H9 (cell line): ENCODE measurements at regions not wholly inside any gene's neighbourhood (a gene's known extent, or its start where the extent isn't known, plus 50 kb on each side); places are given as distances from the start of the nearest gene placed in this dataset.

Source experiments
- DNase-seq: peaks from one replicate; pipeline ENCODE4 v3.0.0-alpha.2; 2017
- H2AFZ ChIP-seq: one replicate; pipeline ENCODE4 v1.6.1; 2013; ENCODE audit warnings: mild to moderate bottlenecking, low read length, control low read depth, moderate library complexity
- H2AK5ac ChIP-seq: 2 replicates; pipeline ENCODE4 v1.6.1; 2013; ENCODE audit warnings: low read length, control low read depth, mixed read lengths; ENCODE audit not compliant: insufficient read length
- H2BK120ac ChIP-seq: one replicate; pipeline ENCODE4 v1.6.1; 2013; ENCODE audit warnings: low read depth, mild to moderate bottlenecking, low read length, control low read depth, inconsistent platforms; ENCODE audit not compliant: poor library complexity, severe bottlenecking
- H2BK12ac ChIP-seq: 2 replicates; pipeline ENCODE4 v1.6.1; 2013; ENCODE audit warnings: low read length, control low read depth, mixed read lengths, low read depth; ENCODE audit not compliant: insufficient read length
- H2BK15ac ChIP-seq: 2 replicates; pipeline ENCODE4 v1.6.1; 2013; ENCODE audit warnings: low read depth, low read length, control low read depth
- H2BK20ac ChIP-seq: one replicate; pipeline ENCODE4 v1.6.1; 2013; ENCODE audit warnings: low read depth, mild to moderate bottlenecking, low read length, control low read depth, inconsistent platforms; ENCODE audit not compliant: poor library complexity, severe bottlenecking
- H2BK5ac ChIP-seq: 2 replicates; pipeline ENCODE4 v1.6.1; 2013; ENCODE audit warnings: low read length, control low read depth, mixed read lengths; ENCODE audit not compliant: insufficient read length
- H3K14ac ChIP-seq: 2 replicates; pipeline ENCODE4 v1.6.1; 2013; ENCODE audit warnings: low read length, control low read depth; ENCODE audit not compliant: insufficient read depth
- H3K18ac ChIP-seq: 2 replicates; pipeline ENCODE4 v1.6.1; 2013; ENCODE audit warnings: low read depth, mild to moderate bottlenecking, mixed read lengths, low read length, control low read depth; ENCODE audit not compliant: insufficient read length
- H3K23ac ChIP-seq: 2 replicates; pipeline ENCODE4 v1.6.1; 2013; ENCODE audit warnings: low read length, control low read depth, mixed read lengths, low read depth; ENCODE audit not compliant: insufficient read length
- H3K23me2 ChIP-seq: 2 replicates; pipeline ENCODE4 v1.6.1; 2013; ENCODE audit warnings: low read depth, mild to moderate bottlenecking, mixed read lengths, low read length, control low read depth; ENCODE audit not compliant: insufficient read length, poor library complexity, severe bottlenecking
- H3K27ac ChIP-seq: 2 replicates; pipeline ENCODE4 v1.5.1; 2013; ENCODE audit warnings: low read length, control low read depth, mixed read lengths, low read depth; ENCODE audit not compliant: insufficient read length
- H3K27me3 ChIP-seq: 2 replicates; pipeline ENCODE4 v1.6.1; 2013; ENCODE audit warnings: low read length, control low read depth, inconsistent platforms; ENCODE audit not compliant: insufficient read depth
- H3K4ac ChIP-seq: 2 replicates; pipeline ENCODE4 v1.6.1; 2013; ENCODE audit warnings: low read depth, mild to moderate bottlenecking, control low read depth, inconsistent platforms, low read length, moderate library complexity
- H3K4me1 ChIP-seq: 2 replicates; pipeline ENCODE4 v1.6.1; 2013; ENCODE audit warnings: low read length, control low read depth, inconsistent platforms; ENCODE audit not compliant: insufficient read depth
- H3K4me2 ChIP-seq: 2 replicates; pipeline ENCODE4 v1.6.1; 2013; ENCODE audit warnings: low read length, control low read depth, mixed read lengths; ENCODE audit not compliant: insufficient read length, insufficient read depth
- H3K56ac ChIP-seq: 2 replicates; pipeline ENCODE4 v1.6.1; 2013; ENCODE audit warnings: low read depth, mild to moderate bottlenecking, mixed read lengths, low read length, control low read depth; ENCODE audit not compliant: insufficient read length
- H3K79me1 ChIP-seq: 2 replicates; pipeline ENCODE4 v1.6.1; 2013; ENCODE audit warnings: low read depth, mild to moderate bottlenecking, moderate library complexity, low read length, control low read depth, inconsistent platforms; ENCODE audit not compliant: insufficient read depth, poor library complexity, severe bottlenecking
- H3K79me2 ChIP-seq: 2 replicates; pipeline ENCODE4 v1.6.1; 2013; ENCODE audit warnings: low read length, control low read depth, inconsistent platforms; ENCODE audit not compliant: insufficient read depth
- H3K9ac ChIP-seq: 2 replicates; pipeline ENCODE4 v1.6.1; 2013; ENCODE audit warnings: low read length, control low read depth, mixed read lengths; ENCODE audit not compliant: insufficient read length; ENCODE audit errors: extremely low read depth
- H3K9me3 ChIP-seq: one replicate; pipeline ENCODE4 v1.6.1; 2013; ENCODE audit warnings: low read depth, low read length, inconsistent platforms; ENCODE audit not compliant: control insufficient read depth
- H3T11ph ChIP-seq: one replicate; pipeline ENCODE4 v1.6.1; 2013; ENCODE audit warnings: mild to moderate bottlenecking, low read length, control low read depth, inconsistent platforms
- H4K20me1 ChIP-seq: one replicate; pipeline ENCODE4 v1.6.1; 2013; ENCODE audit not compliant: control insufficient read depth, insufficient read length, insufficient read depth
- H4K5ac ChIP-seq: 2 replicates; pipeline ENCODE4 v1.6.1; 2013; ENCODE audit warnings: low read depth, mild to moderate bottlenecking, mixed read lengths, low read length, control low read depth; ENCODE audit not compliant: insufficient read length
- H4K8ac ChIP-seq: replicated peaks from 2 replicates; pipeline ENCODE4 v1.6.1; 2013; ENCODE audit warnings: low read length, control low read depth, mixed read lengths, low read depth; ENCODE audit not compliant: insufficient read length
- H4K91ac ChIP-seq: 2 replicates; pipeline ENCODE4 v1.6.1; 2013; ENCODE audit warnings: low read depth, mild to moderate bottlenecking, moderate library complexity, mixed read lengths, low read length, control low read depth; ENCODE audit not compliant: insufficient read length
- H3K27ac Mint-ChIP-seq, 3 experiments: 2 replicates in 2 of 3; 3 replicates in 1 of 3; pipeline ENCODE4 v1.8.0; 2020 to 2021; ENCODE audit warnings: mixed read lengths in 3 of 3, mild to moderate bottlenecking in 1 of 3, moderate library complexity in 1 of 3
- H3K27me3 Mint-ChIP-seq: 2 replicates; pipeline ENCODE4 v1.8.0; 2021; ENCODE audit warnings: low read depth, mild to moderate bottlenecking, moderate library complexity, mixed read lengths
- H3K36me3 Mint-ChIP-seq, 3 experiments: 2 replicates in 2 of 3; 3 replicates in 1 of 3; pipeline ENCODE4 v1.8.0; 2020 to 2021; ENCODE audit warnings: low read depth in 3 of 3, mixed read lengths in 3 of 3; ENCODE audit not compliant: insufficient read depth in 1 of 3
- H3K4me1 Mint-ChIP-seq, 2 experiments: 2 replicates each; pipeline ENCODE4 v1.8.0; 2020; ENCODE audit warnings: mixed read lengths in 2 of 2
- H3K4me3 Mint-ChIP-seq, 2 experiments: 2 replicates in 1 of 2; 3 replicates in 1 of 2; pipeline ENCODE4 v1.8.0; 2020 to 2021; ENCODE audit warnings: mild to moderate bottlenecking in 2 of 2, mixed read lengths in 2 of 2, moderate library complexity in 1 of 2
- H3K9me3 Mint-ChIP-seq, 2 experiments: 2 replicates in 1 of 2; 3 replicates in 1 of 2; pipeline ENCODE4 v1.8.0; 2020; ENCODE audit warnings: mild to moderate bottlenecking in 2 of 2, mixed read lengths in 2 of 2, moderate library complexity in 1 of 2
- WGBS: extraction: QIAGEN DNeasy Blood & Tissue Kit; methylation state at CpG from one replicate; pipeline ENCODE4 v1.1.7; 2013; ENCODE audit warnings: missing lambda C conversion rate, low lambda C conversion rate, mixed read lengths; ENCODE audit not compliant: insufficient read length; ENCODE audit errors: extremely low coverage; 5-methylcytosine and 5-hydroxymethylcytosine counted together
- TF ChIP-seq, protein P1 (sequence below): fragments of 200-600 bp; sonication (generic); conservative IDR thresholded peaks from 3 replicates; pipeline ENCODE4 v1.8.0; 2021; ENCODE audit warnings: antibody characterized with exemption, mild to moderate bottlenecking

DNA sequence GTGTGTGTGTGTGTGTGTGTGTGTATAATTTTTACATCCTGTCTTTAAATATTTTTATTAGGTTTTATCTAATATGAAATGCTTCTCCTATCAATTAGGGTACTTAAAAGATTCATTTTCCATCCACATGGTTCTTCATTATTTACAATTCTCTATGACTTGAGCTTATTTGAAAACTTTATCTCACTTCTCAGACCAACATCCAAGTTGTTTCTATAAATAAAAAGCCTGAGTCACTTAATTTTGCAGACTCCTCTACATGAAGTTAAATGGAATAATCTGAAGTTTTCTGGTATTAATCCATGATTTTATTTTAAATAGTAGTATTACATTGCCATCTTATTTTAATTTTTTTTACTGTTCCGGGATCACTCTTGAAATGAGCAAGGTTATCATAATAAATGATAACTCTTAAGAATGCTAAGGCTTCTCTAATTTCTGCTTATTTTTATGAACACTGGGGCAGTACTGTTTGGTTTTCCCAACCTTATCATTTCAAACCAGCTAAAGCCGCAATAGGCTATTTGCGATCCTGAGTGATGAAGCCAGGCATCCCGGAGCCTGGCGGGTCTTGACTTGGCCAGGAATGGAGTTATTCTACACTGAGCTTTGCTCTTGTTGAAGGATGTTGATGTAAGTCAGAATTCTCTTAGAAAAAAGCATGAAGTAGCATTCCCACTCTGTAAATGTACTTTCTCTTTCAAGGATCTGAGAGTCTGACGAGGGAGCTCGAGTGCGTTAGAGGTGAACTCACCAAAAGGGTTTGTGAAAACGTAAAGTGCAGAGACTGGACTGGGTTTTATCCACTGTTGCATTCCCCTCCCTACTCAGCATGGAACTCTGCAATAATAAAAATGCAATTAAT lies 220.2 kb upstream of the LRTM1 start:
- Histone ChIP-seq H4K20me1 (no peaks in the 10 kb centered on the region), H2AK5ac (no peak overlapping the region), H3K14ac (no peak overlapping the region), H3K4me1 (no peaks in the 10 kb centered on the region), H3K9me3 (no peaks in the 10 kb centered on the region), H2BK12ac (no peak overlapping the region), H3K79me1 (no peaks in the 10 kb centered on the region), H3K4ac (no peak overlapping the region), H2BK20ac (no peak overlapping the region), H3K23ac (no peak overlapping the region), H4K91ac (no peak overlapping the region), H3K9ac (no peak overlapping the region), H3K79me2 (no peaks in the 10 kb centered on the region), H3K27ac (no peak overlapping the region), H3K18ac (no peak overlapping the region), H4K5ac (no peak overlapping the region), H2BK5ac (no peak overlapping the region), H2AFZ (no peak overlapping the region), H2BK15ac (no peak overlapping the region), H3K23me2 (no peaks in the 10 kb centered on the region), H3K4me2 (no peak overlapping the region), H4K8ac (no peak overlapping the region), H3K27me3 (no peaks in the 10 kb centered on the region), H2BK120ac (no peak overlapping the region), H3K56ac (no peak overlapping the region), H3T11ph (no peak overlapping the region)
- Mint-ChIP-seq H3K27ac (no peak overlapping the region), H3K4me1 (no peaks in the 10 kb centered on the region), H3K4me3 (no peak overlapping the region), H3K9me3 (no peaks in the 10 kb centered on the region), H3K27me3 (peaks cover 8% of the 10 kb centered on the region), H3K36me3 (no peaks in the 10 kb centered on the region)
- DNase-seq = no peak
- TF ChIP-seq, protein P1, sequence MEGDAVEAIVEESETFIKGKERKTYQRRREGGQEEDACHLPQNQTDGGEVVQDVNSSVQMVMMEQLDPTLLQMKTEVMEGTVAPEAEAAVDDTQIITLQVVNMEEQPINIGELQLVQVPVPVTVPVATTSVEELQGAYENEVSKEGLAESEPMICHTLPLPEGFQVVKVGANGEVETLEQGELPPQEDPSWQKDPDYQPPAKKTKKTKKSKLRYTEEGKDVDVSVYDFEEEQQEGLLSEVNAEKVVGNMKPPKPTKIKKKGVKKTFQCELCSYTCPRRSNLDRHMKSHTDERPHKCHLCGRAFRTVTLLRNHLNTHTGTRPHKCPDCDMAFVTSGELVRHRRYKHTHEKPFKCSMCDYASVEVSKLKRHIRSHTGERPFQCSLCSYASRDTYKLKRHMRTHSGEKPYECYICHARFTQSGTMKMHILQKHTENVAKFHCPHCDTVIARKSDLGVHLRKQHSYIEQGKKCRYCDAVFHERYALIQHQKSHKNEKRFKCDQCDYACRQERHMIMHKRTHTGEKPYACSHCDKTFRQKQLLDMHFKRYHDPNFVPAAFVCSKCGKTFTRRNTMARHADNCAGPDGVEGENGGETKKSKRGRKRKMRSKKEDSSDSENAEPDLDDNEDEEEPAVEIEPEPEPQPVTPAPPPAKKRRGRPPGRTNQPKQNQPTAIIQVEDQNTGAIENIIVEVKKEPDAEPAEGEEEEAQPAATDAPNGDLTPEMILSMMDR = no peak
- no CpG with 5 or more reads among the region's 9 CpGs for WGBS
